Right lobe of liver (tissue), 6 donors: ENCODE measurements at regions not wholly inside any gene's neighbourhood (a gene's known extent, or its start where the extent isn't known, plus 50 kb on each side); places are given as distances from the start of the nearest gene placed in this dataset.
A peak's percentile ranks its signal among the peaks of the same experiment; 100 is the strongest.

Source experiments
- ATAC-seq, 4 donors: fragments of 200-7000 bp; cut with Tn5 transposase; one replicate each; pipeline ENCODE4 v1.9.1; 2020; ENCODE audit warnings: mild to moderate bottlenecking in 4 of 4, moderate library complexity in 4 of 4
- DNase-seq, 3 donors: peaks; one replicate each; pipeline ENCODE4 v3.0.0-alpha.2; 2020
- H3K27ac ChIP-seq, 3 donors: fragments of 200-600 bp; one replicate each; pipeline ENCODE4 v1.8.0; 2022
- H3K27me3 ChIP-seq, 2 donors: fragments of 200-600 bp; one replicate each; pipeline ENCODE4 v1.8.0; 2022
- H3K36me3 ChIP-seq, 4 donors: fragments of 200-600 bp; sonication (generic) in 1 of 4; one replicate each; pipeline versions ENCODE4 v1.5.1 to v1.8.0; 2017 to 2022; ENCODE audit warnings: control low read depth in 1 of 4
- H3K4me1 ChIP-seq, 4 donors: fragments of 200-600 bp; sonication (generic) in 1 of 4; one replicate each; pipeline versions ENCODE4 v1.5.1 to v1.8.0; 2017 to 2022; ENCODE audit warnings: control low read depth in 1 of 4
- H3K4me3 ChIP-seq, 3 donors: fragments of 200-600 bp; one replicate each; pipeline ENCODE4 v1.8.0; 2022
- H3K9me3 ChIP-seq, 4 donors: fragments of 200-600 bp; sonication (generic) in 1 of 4; one replicate each; pipeline versions ENCODE4 v1.5.1 to v1.8.0; 2017 to 2022; ENCODE audit warnings: control low read depth in 1 of 4
- POLR2A ChIP-seq: fragments of 450-650 bp; IDR thresholded peaks from one replicate; pipeline ENCODE4 v1.6.1; 2017; ENCODE audit warnings: antibody characterized with exemption, mild to moderate bottlenecking
- WGBS: methylation state at CpG from one replicate; pipeline ENCODE4 v1.1.6; 2018; ENCODE audit warnings: low coverage, low lambda C conversion rate; ENCODE audit not compliant: insufficient coverage; ENCODE audit errors: missing lambda C conversion rate; 5-methylcytosine and 5-hydroxymethylcytosine counted together
- intact Hi-C, 2 donors: fragments of 100-400 bp; cut with DNase I; formaldehyde crosslinking; loops; one replicate each; pipeline versions ENCODE4 v1.11.2 to v1.14.1; 2022
- TF ChIP-seq, protein P1 (sequence below), 4 donors: fragments of 200-600 bp in 3 of 4; fragments of 450-650 bp in 1 of 4; IDR thresholded peaks; one replicate each; pipeline versions ENCODE4 v1.5.1 to v1.8.0; 2016 to 2022; ENCODE audit warnings: antibody characterized with exemption in 4 of 4, mild to moderate bottlenecking in 2 of 4
- donor health status: DM: no; HTN: yes; CAD: no.
- donor health status: DM: no; HTN: no; CAD: no.
- donor health status: DM: no; HTN: no; CAD: no.
- donor health status: DM: no; HTN: yes; CAD: no.
- donor health status: DM: no; HTN: yes; CAD: no.

DNA sequence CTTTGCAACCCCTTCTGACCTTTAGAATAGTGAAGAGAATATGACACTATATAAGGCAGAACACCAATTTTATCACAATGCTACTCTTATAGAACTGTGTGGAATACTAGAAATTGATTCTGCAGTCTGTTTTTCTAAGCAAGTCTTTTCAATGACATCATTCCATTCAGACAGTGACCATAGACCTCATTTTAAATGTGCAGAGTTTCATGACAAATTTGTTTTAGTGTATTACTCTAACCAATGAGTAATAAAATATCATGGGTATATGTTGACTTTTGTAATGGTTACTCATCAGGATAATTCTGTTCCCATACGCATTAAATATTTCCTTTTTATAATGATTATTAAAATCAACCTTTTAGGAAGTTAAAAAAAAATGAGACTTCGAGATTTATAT lies 219.9 kb downstream of the COX7C start:
- no peak for ATAC-seq
- WGBS = 61% methylated on average over 2 of the region's 2 CpGs
- Histone ChIP-seq H3K4me3 (no peak overlapping the region), H3K27me3 (no peaks in the 10 kb centered on the region), H3K36me3 (no peaks in the 10 kb centered on the region), H3K9me3 (no peaks in the 10 kb centered on the region), H3K4me1 (no peaks in the 10 kb centered on the region), H3K27ac (no peak overlapping the region)
- TF ChIP-seq, protein P1, sequence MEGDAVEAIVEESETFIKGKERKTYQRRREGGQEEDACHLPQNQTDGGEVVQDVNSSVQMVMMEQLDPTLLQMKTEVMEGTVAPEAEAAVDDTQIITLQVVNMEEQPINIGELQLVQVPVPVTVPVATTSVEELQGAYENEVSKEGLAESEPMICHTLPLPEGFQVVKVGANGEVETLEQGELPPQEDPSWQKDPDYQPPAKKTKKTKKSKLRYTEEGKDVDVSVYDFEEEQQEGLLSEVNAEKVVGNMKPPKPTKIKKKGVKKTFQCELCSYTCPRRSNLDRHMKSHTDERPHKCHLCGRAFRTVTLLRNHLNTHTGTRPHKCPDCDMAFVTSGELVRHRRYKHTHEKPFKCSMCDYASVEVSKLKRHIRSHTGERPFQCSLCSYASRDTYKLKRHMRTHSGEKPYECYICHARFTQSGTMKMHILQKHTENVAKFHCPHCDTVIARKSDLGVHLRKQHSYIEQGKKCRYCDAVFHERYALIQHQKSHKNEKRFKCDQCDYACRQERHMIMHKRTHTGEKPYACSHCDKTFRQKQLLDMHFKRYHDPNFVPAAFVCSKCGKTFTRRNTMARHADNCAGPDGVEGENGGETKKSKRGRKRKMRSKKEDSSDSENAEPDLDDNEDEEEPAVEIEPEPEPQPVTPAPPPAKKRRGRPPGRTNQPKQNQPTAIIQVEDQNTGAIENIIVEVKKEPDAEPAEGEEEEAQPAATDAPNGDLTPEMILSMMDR (IDR thresholded peaks at IDR 0.05) = no peak
- TF ChIP-seq POLR2A = no peak
- intact Hi-C loops = no loop called here
- no peak for DNase-seq

DNA sequence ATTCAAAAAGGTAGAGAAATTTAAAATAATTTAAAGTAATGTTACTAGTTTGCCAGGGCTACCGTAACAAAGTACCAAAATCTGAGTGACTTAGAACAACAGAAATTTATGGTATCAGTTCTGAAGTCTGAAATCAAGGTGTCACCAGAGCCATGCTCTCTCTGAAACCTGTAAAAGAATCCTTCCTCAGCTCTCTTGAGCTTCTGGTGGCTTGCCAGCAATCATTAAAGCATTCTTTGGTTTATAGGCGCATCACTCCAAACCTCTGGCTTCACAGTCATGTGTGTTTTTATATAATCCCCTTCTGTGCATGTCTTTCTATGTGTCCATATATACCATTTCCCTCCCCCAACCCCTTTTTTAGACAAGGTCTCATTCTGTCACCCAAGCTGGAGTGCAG lies 220.3 kb downstream of the COX7C start:
- TF ChIP-seq, protein P1 (IDR thresholded peaks at IDR 0.05) = no peak
- no peak for TF ChIP-seq POLR2A
- WGBS = 75% methylated on average over 2 of the region's 2 CpGs
- Histone ChIP-seq H3K9me3 (no peaks in the 10 kb centered on the region), H3K4me3 (no peak overlapping the region), H3K4me1 (no peaks in the 10 kb centered on the region), H3K27me3 (no peaks in the 10 kb centered on the region), H3K27ac (no peak overlapping the region), H3K36me3 (no peaks in the 10 kb centered on the region)
- no peak for DNase-seq
- intact Hi-C loops = no loop called here
- ATAC-seq = no peak

DNA sequence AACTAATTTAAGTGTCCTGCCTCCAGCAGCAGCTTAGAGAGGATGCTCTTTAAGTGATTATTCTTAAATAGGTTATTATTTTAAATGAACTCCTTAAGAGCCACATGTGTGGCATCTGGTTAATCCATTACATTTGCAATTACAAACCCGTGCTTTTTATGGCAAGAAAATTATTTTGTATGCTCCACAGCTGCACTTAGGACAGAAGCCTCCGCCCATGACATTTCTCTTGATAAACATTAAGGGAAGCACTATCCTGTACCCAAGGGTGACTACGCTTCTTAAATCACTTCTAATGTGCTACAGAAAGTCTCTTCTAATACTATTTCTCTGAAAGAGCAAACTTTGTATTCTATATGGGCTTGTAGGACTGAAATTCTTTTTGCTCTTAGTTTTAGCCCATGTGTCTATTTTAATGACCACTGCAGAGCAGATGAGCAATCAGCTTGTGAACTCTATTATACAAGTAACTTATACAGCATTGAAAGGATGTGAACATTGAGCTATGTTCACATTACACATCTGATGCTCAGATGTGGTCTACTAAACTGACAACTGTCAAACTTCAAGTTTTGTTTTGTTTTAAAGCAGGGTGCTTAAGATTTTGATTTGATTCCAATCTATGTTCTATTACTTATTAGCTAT lies 223.4 kb downstream of the COX7C start:
- no peak for TF ChIP-seq POLR2A
- TF ChIP-seq, protein P1 (IDR thresholded peaks at IDR 0.05) = no peak
- no peaks in the 10 kb centered on the region for H3K9me3 ChIP-seq
- no peak overlapping the region for H3K27ac ChIP-seq
- 47% methylated on average over 3 of the region's 3 CpGs for WGBS
- H3K4me1 ChIP-seq = no peaks in the 10 kb centered on the region
- no peaks in the 10 kb centered on the region for H3K36me3 ChIP-seq
- H3K27me3 ChIP-seq = no peaks in the 10 kb centered on the region
- no peak for DNase-seq
- intact Hi-C loops = no loop called here
- no peak for ATAC-seq
- no peak overlapping the region for H3K4me3 ChIP-seq

DNA sequence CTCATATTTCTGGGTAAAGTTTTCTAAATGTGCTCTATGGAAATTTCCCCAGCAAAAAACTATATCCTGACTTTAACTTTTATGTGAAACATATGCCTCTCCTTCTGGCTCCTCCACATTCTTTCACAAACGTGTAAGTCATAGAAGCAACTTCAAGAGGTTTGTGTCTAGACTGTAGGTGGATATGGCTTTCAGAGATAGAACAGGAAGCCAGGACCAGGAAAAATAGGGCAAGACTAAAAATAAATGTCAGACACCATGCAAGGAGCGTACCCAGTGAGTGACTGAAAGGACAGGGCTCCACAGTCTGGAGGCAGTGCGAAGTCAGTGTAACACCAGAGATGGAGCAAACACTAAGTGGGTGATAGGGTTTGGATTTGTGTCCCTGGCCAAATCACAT lies 240.7 kb downstream of the COX7C start:
- Histone ChIP-seq H3K4me3 (no peak overlapping the region), H3K27ac (no peak overlapping the region), H3K36me3 (no peaks in the 10 kb centered on the region), H3K27me3 (no peaks in the 10 kb centered on the region), H3K4me1 (no peaks in the 10 kb centered on the region), H3K9me3 (no peaks in the 10 kb centered on the region)
- WGBS = 53% methylated on average over 3 of the region's 3 CpGs
- ATAC-seq (no peak), DNase-seq (no peak)
- intact Hi-C loops = no loop called here
- no peak for TF ChIP-seq POLR2A
- TF ChIP-seq, protein P1 (IDR thresholded peaks at IDR 0.05) = no peak

DNA sequence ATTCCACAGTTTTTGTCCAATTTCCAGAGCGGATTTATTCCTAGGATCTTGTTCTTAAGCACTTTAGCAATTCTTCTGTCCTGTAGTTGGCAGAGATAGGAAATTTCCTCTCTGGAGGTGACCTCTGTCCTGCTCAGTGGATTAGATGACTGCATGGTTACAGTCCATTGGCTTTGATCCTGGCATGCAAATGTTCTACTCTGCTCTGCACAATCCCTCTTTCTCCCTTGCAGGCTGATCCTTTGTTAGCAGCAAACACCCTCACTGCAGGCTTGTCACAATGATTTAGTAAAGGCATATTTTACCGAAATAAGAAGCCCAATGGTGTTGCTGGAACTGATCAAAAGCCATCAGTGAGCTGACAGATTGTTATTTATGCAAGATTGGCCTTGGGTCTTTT lies 243.8 kb downstream of the COX7C start:
- DNase-seq (no peak), ATAC-seq (peak in 2 of 4 donors; percentile 17 to 59)

More for the DNA sequence above, 243.8 kb downstream of the COX7C start:
- no peaks in the 10 kb centered on the region for H3K4me1 ChIP-seq
- no peaks in the 10 kb centered on the region for H3K9me3 ChIP-seq
- no peak overlapping the region for H3K27ac ChIP-seq
- H3K36me3 ChIP-seq = no peaks in the 10 kb centered on the region
- WGBS = 27% methylated on average over 2 of the region's 2 CpGs
- H3K27me3 ChIP-seq = no peaks in the 10 kb centered on the region
- H3K4me3 ChIP-seq = no peak overlapping the region
- intact Hi-C loops = no loop called here
- no peak for TF ChIP-seq POLR2A
- TF ChIP-seq, protein P1 (IDR thresholded peaks at IDR 0.05) = no peak
